ENCODE measurements at regions not wholly inside any gene's neighbourhood (a gene's known extent, or its start where the extent isn't known, plus 50 kb on each side); places are given as distances from the start of the nearest gene placed in this dataset.

- TF ChIP-seq ZNF12 (CRISPR knock-in tag; IDR thresholded peaks at IDR 0.05) (no peak), NRF1 (conservative IDR thresholded peaks at IDR 0.05 in 1 of 2, IDR thresholded peaks at IDR 0.05 in 1 of 2) (no peak), PHB2 (IDR thresholded peaks at IDR 0.05; ENCODE audit: low read depth) (no peak), NR4A1 (CRISPR knock-in tag; IDR thresholded peaks at IDR 0.05) (no peak), NR4A1 (tag; IDR thresholded peaks at IDR 0.05) (no peak), YY1 (IDR thresholded peaks at IDR 0.05; ENCODE audit: borderline replicate concordance in 1 of 3, control insufficient read depth in 1 of 3, extremely low read depth in 1 of 3, insufficient read depth in 3 of 3, insufficient read length in 1 of 3, insufficient replicate concordance in 2 of 3, low read depth in 1 of 3, low read length in 2 of 3) (no peak)
Observed at GRCh38 chr10:4278186-4278585, 493.2 kb upstream of the KLF6 start (continued).

GRCh38 chr10:4276151-4276550 is 491.1 kb upstream of the KLF6 start:
- no peak for TF ChIP-seq HNRNPLL (IDR thresholded peaks at IDR 0.05; ENCODE audit: low read depth, low read length, poor library complexity, severe bottlenecking)
- no peak for TF ChIP-seq E2F5 (CRISPR knock-in tag; IDR thresholded peaks at IDR 0.05)
- no peak for TF ChIP-seq ZKSCAN3 (CRISPR knock-in tag; IDR thresholded peaks at IDR 0.05)
- TF ChIP-seq SP1 (CRISPR knock-in tag; IDR thresholded peaks at IDR 0.05) = no peak
- no peak for TF ChIP-seq BRF1 (IDR thresholded peaks at IDR 0.05; ENCODE audit: borderline replicate concordance, extremely low read depth, insufficient read length)
- no peak for TF ChIP-seq CHD4 (IDR thresholded peaks at IDR 0.05; ENCODE audit: insufficient read depth, insufficient replicate concordance, low read depth, low read length, poor library complexity, severe bottlenecking)
- Histone ChIP-seq H3K4me3 (no peak overlapping the region), H3K27me3 (ENCODE audit: control insufficient read depth in 2 of 2, insufficient read depth in 2 of 2, low read length in 2 of 2) (0 out of 5 replicates have a peak, but pooled peaks cover 0 to 2% of the 10 kb centered on the region in 2 experiments), H2AFZ (ENCODE audit: low read depth, low read length) (no peak overlapping the region), H3K4me2 (ENCODE audit: insufficient read depth, low read length) (no peak overlapping the region), H3K79me2 (ENCODE audit: control insufficient read depth, insufficient read depth, low read length) (no peaks in the 10 kb centered on the region), H3K36me3 (ENCODE audit: control insufficient read depth, insufficient read depth, low read length) (no peaks in the 10 kb centered on the region), H3K4me1 (replicated peaks in 1 of 2; ENCODE audit: control insufficient read depth in 2 of 2, insufficient read depth in 2 of 2, low read length in 2 of 2) (no peaks in the 10 kb centered on the region), H3K9ac (ENCODE audit: insufficient read depth in 1 of 2, low read depth in 2 of 2, low read length in 2 of 2) (no peak overlapping the region), H3K9me3 (replicated peaks; ENCODE audit: control insufficient read depth, insufficient read depth, low read depth, low read length) (no peaks in the 10 kb centered on the region), H4K20me1 (replicated peaks; ENCODE audit: control insufficient read depth, insufficient read depth, low read length) (no peaks in the 10 kb centered on the region), H3K9me1 (ENCODE audit: control insufficient read depth, insufficient read depth, low read length) (no peaks in the 10 kb centered on the region), H3K27ac (ENCODE audit: extremely low read depth, low read depth, low read length) (no peak overlapping the region)
- no TSS peak for BruUV-seq (replicated peaks)
- WGBS (ENCODE audit: insufficient coverage, low coverage, missing lambda C conversion rate) = 0% methylated on average over 1 of the region's 4 CpGs
- ATAC-seq (no peak), FAIRE-seq (no peak), DNase-seq (ENCODE audit: extremely low read depth in 1 of 4, low spot score in 3 of 4) (no peak)
- intact Hi-C loops (cut with micrococcal nuclease) (no loop called here), in situ Hi-C loops (cut with MboI) (no loop called here)
- POLR2A ChIA-PET = no interaction called here
- CTCF ChIA-PET (ENCODE audit: low intra/inter-chr PET ratio) = no interaction called here

All from K562 (cell line).